Colonic mucosa (tissue), 4 donors: ENCODE measurements at regions not wholly inside any gene's neighbourhood (a gene's known extent, or its start where the extent isn't known, plus 50 kb on each side); places are given as distances from the start of the nearest gene placed in this dataset.
"Not testable (repeated sequence)": the region's sequence is repeated elsewhere in the genome, so short reads cannot be mapped to it uniquely, and the experiment has no call there.

Experiments used
- DNase-seq: peaks from one replicate; pipeline ENCODE4 v3.0.0-alpha.2; 2020
- H3K27ac ChIP-seq: fragments of 200-600 bp; one replicate; pipeline ENCODE4 v1.8.0; 2021
- H3K27me3 ChIP-seq: fragments of 200-600 bp; one replicate; pipeline ENCODE4 v1.8.0; 2021
- H3K36me3 ChIP-seq: fragments of 200-600 bp; one replicate; pipeline ENCODE4 v1.8.0; 2021
- H3K4me1 ChIP-seq: fragments of 200-600 bp; one replicate; pipeline ENCODE4 v1.8.0; 2021; ENCODE audit warnings: mild to moderate bottlenecking
- H3K4me3 ChIP-seq: fragments of 200-600 bp; one replicate; pipeline ENCODE4 v1.8.0; 2021
- H3K9ac ChIP-seq, 2 donors: one replicate each; pipeline ENCODE4 v1.7.0; 2013; ENCODE audit warnings: control low read depth in 2 of 2, low read depth in 2 of 2, low read length in 2 of 2
- H3K9me3 ChIP-seq: fragments of 200-600 bp; one replicate; pipeline ENCODE4 v1.8.0; 2021
- intact Hi-C: fragments of 100-400 bp; cut with DNase I; formaldehyde crosslinking; loops from one replicate; pipeline ENCODE4 v1.14.1; 2022
- TF ChIP-seq, protein P1 (sequence below): fragments of 200-600 bp; IDR thresholded peaks from one replicate; pipeline ENCODE4 v1.8.0; 2022; ENCODE audit warnings: antibody characterized with exemption, mild to moderate bottlenecking
- donor health status: healthy.
- donor health status: DM: no; HTN: no; CAD: no.
- donor health status: DM: no; HTN: no; CAD: no.

DNA sequence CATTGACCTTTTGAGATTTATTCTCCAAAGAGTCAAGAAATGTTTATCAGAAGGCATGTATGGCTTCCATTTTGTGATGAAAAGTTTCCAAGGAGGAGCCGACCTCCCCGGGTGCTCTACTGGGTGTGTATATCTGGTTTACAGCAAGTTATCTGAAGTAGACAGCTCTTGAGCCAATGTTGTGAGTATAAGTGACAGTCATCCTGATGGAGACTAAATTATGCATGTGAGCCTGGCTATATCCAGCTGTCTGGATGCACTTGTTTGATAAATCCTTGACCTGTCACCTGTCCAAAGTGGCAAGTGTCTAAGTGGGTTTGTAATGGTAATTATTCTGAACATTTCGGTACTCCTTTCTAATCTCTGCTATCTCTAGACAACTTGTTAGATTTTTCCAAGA, 142.2 kb downstream of the NR2F2 start:
- intact Hi-C loops, result no loop called here
- no peaks in the 10 kb centered on the region for H3K9me3 ChIP-seq
- no peak overlapping the region for H3K9ac ChIP-seq
- no peaks in the 10 kb centered on the region for H3K36me3 ChIP-seq
- DNase-seq, result no peak
- H3K27ac ChIP-seq, result no peak overlapping the region
- no peaks in the 10 kb centered on the region for H3K4me1 ChIP-seq
- TF ChIP-seq, protein P1, sequence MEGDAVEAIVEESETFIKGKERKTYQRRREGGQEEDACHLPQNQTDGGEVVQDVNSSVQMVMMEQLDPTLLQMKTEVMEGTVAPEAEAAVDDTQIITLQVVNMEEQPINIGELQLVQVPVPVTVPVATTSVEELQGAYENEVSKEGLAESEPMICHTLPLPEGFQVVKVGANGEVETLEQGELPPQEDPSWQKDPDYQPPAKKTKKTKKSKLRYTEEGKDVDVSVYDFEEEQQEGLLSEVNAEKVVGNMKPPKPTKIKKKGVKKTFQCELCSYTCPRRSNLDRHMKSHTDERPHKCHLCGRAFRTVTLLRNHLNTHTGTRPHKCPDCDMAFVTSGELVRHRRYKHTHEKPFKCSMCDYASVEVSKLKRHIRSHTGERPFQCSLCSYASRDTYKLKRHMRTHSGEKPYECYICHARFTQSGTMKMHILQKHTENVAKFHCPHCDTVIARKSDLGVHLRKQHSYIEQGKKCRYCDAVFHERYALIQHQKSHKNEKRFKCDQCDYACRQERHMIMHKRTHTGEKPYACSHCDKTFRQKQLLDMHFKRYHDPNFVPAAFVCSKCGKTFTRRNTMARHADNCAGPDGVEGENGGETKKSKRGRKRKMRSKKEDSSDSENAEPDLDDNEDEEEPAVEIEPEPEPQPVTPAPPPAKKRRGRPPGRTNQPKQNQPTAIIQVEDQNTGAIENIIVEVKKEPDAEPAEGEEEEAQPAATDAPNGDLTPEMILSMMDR, result no peak
- no peak overlapping the region for H3K4me3 ChIP-seq
- no peaks in the 10 kb centered on the region for H3K27me3 ChIP-seq

- TF ChIP-seq, protein P1, result no peak
- H3K27me3 ChIP-seq, result no peaks in the 10 kb centered on the region
Observed at GRCh38 chr15:96473556-96473955, 143.1 kb downstream of the NR2F2 start.

GRCh38 chr15:96474231-96474664, 143.7 kb downstream of the NR2F2 start:
- TF ChIP-seq, protein P1, result no peak
- Histone ChIP-seq H3K36me3 (no peaks in the 10 kb centered on the region), H3K27me3 (no peaks in the 10 kb centered on the region), H3K4me1 (no peaks in the 10 kb centered on the region), H3K9me3 (no peaks in the 10 kb centered on the region), H3K9ac (no peak overlapping the region), H3K4me3 (no peak overlapping the region), H3K27ac (no peak overlapping the region)
- intact Hi-C loops, result no loop called here
- no peak for DNase-seq

More at GRCh38 chr15:96473556-96473955, 143.1 kb downstream of the NR2F2 start:
- no peak for DNase-seq
- no peaks in the 10 kb centered on the region for H3K9me3 ChIP-seq
- no peak overlapping the region for H3K4me3 ChIP-seq
- H3K4me1 ChIP-seq, result no peaks in the 10 kb centered on the region
- intact Hi-C loops, result no loop called here
- H3K27ac ChIP-seq, result no peak overlapping the region
- no peaks in the 10 kb centered on the region for H3K36me3 ChIP-seq
- no peak overlapping the region for H3K9ac ChIP-seq

DNA sequence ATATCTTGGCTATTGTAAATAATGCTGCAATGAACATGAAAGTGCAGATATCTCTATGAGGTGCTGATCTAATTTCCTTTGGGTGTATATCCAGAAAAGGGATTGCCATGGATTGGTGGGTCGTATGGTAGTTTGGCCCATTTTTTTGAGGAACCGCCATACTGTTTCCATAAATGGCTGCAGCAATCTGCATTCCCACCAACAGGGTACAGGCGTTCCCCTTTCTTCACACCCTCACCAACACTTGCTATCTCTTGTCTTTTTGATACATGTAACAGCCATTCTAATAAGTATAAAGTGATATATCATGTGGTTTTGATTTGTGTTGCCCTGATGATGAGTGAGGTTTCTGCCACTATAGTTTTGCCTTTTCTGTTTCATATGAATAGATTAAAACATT, 146.7 kb downstream of the NR2F2 start:
- no peaks in the 10 kb centered on the region for H3K27me3 ChIP-seq
- TF ChIP-seq, protein P1, result no peak
- no peak overlapping the region for H3K27ac ChIP-seq
- no peak overlapping the region for H3K9ac ChIP-seq
- no peaks in the 10 kb centered on the region for H3K4me1 ChIP-seq
- H3K36me3 ChIP-seq, result no peaks in the 10 kb centered on the region
- intact Hi-C loops, result no loop called here
- no peak overlapping the region for H3K4me3 ChIP-seq
- DNase-seq, result no peak
- no peaks in the 10 kb centered on the region for H3K9me3 ChIP-seq

- intact Hi-C loops, H3K9ac ChIP-seq, H3K36me3 ChIP-seq, H3K4me1 ChIP-seq, H3K9me3 ChIP-seq, H3K27ac ChIP-seq, H3K27me3 ChIP-seq, DNase-seq, H3K4me3 ChIP-seq: not testable (repeated sequence)
Observed at GRCh38 chr15:96484412-96484811, 153.9 kb downstream of the NR2F2 start.

DNA sequence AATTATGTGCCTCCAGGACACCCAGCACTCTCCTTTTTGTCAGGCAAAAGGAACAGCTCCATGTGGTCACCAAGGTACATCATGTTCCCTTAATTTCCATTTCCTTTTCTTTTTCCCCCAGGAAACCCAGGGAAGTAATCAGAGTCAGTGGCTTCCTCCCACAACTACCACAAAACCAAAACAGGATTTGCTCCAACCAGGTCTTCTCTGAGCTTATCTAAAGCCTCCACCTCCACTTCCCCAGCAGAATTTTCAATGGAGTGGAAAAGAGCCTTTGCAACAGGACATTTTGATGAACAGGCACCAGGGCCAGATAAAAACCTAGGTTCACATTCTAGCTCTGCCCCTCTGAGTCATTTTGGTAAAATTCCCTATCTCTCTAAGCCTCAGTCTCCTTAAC, 154.3 kb downstream of the NR2F2 start:
- Histone ChIP-seq H3K27me3 (no peaks in the 10 kb centered on the region), H3K4me1 (no peaks in the 10 kb centered on the region), H3K27ac (no peak overlapping the region), H3K36me3 (no peaks in the 10 kb centered on the region), H3K9me3 (no peaks in the 10 kb centered on the region), H3K4me3 (no peak overlapping the region), H3K9ac (no peak overlapping the region)
- DNase-seq, result no peak
- TF ChIP-seq, protein P1, result no peak
- intact Hi-C loops, result no loop called here
